Heart left ventricle (tissue), 13 donors: ENCODE measurements at regions not wholly inside any gene's neighbourhood (a gene's known extent, or its start where the extent isn't known, plus 50 kb on each side); places are given as distances from the start of the nearest gene placed in this dataset.

Experiments used
- CTCF ChIP-seq, 12 donors: fragments of 200-600 bp; sonication (generic) in 4 of 12; IDR thresholded peaks; one replicate each; pipeline versions ENCODE4 v1.5.0 to v1.8.0; 2018 to 2022; ENCODE audit warnings: antibody characterized with exemption in 12 of 12, mild to moderate bottlenecking in 5 of 12
- POLR2A ChIP-seq, 2 donors: fragments of 450-650 bp; IDR thresholded peaks; one replicate each; pipeline ENCODE4 v1.6.1; 2017; ENCODE audit warnings: antibody characterized with exemption in 2 of 2, mild to moderate bottlenecking in 2 of 2, moderate library complexity in 2 of 2
- donor health status: ischemic (EF 13 %, LVEDD 7.1; RV severe dilation, severe dysfunction).
- donor health status: DM: no; HTN: yes; CAD: no.
- donor health status: DM: no; HTN: no; CAD: no.
- donor health status: ischemic (EF 25% LVEDD 6.9; RV normal size, moderate dysfunction).
- donor health status: ischemic (EF 25% LVEDD 5.7; RV mildly dilated, moderate dysfunction).
- donor health status: ischemic (EF 35%, LVEDD 5.7; RV mildly dilated, moderate dysfunction).
- donor health status: nonischemic (EF 11% LVEDD 7.7; RV severe dilation, severe dysfunction).
- donor health status: DM: yes; HTN: yes; CAD: no.
- donor health status: PGD.
- donor health status: ischemic (EF 29% LVEDD 5.4; RV normal size, mild dysfunction).
- donor health status: nonischemic (EF 23%, LVEDD 6.1; RV moderate dilation, normal function).

GRCh38 chr10:10956681-10957542 lies 60.8 kb upstream of the CELF2 start:
- TF ChIP-seq CTCF (IDR thresholded peaks at IDR 0.05) (no peak), POLR2A (IDR thresholded peaks at IDR 0.05) (no peak)
